Smooth muscle cell (in vitro differentiated cells): ENCODE measurements at regions not wholly inside any gene's neighbourhood (a gene's known extent, or its start where the extent isn't known, plus 50 kb on each side); places are given as distances from the start of the nearest gene placed in this dataset.

ENCODE experiments used
- DNase-seq: peaks from one replicate; lab custom pipeline; 2025; ENCODE audit not compliant: unreplicated experiment; lab: John Stamatoyannopoulos, UW
- H2AFZ ChIP-seq: fragments of 200-600 bp; sonication (generic); 2 replicates; pipeline ENCODE4 v1.6.0; 2016; ENCODE audit warnings: antibody characterized with exemption, low read depth, mild to moderate bottlenecking
- H3F3A ChIP-seq: fragments of 200-600 bp; sonication (generic); 2 replicates; pipeline ENCODE4 v1.6.0; 2017; ENCODE audit warnings: antibody characterized with exemption, low read depth
- H3K27ac ChIP-seq: fragments of 200-600 bp; sonication (generic); 2 replicates; pipeline ENCODE4 v1.5.1; 2016; ENCODE audit warnings: low read depth, mild to moderate bottlenecking
- H3K27me3 ChIP-seq: fragments of 200-600 bp; sonication (generic); 2 replicates; pipeline ENCODE4 v1.6.1; 2016; ENCODE audit warnings: low read depth, mild to moderate bottlenecking
- H3K36me3 ChIP-seq: fragments of 200-600 bp; sonication (generic); 2 replicates; pipeline ENCODE4 v1.5.1; 2016; ENCODE audit warnings: low read depth
- H3K4me1 ChIP-seq: fragments of 200-600 bp; sonication (generic); 2 replicates; pipeline ENCODE4 v1.5.1; 2016; ENCODE audit warnings: low read depth
- H3K4me2 ChIP-seq: fragments of 200-600 bp; sonication (generic); 2 replicates; pipeline ENCODE4 v1.6.0; 2016; ENCODE audit warnings: mild to moderate bottlenecking
- H3K4me3 ChIP-seq: fragments of 200-600 bp; sonication (generic); 2 replicates; pipeline ENCODE4 v1.5.1; 2016; ENCODE audit warnings: mild to moderate bottlenecking
- H3K79me2 ChIP-seq: fragments of 200-600 bp; sonication (generic); 2 replicates; pipeline ENCODE4 v1.6.0; 2016; ENCODE audit warnings: low read depth, mild to moderate bottlenecking
- H3K9ac ChIP-seq: fragments of 200-600 bp; sonication (generic); 2 replicates; pipeline ENCODE4 v1.6.0; 2016; ENCODE audit warnings: low read depth
- H3K9me3 ChIP-seq: fragments of 200-600 bp; sonication (generic); replicated peaks from 2 replicates; pipeline ENCODE4 v1.5.1; 2016; ENCODE audit warnings: low read depth
- H4K20me1 ChIP-seq: fragments of 200-600 bp; sonication (generic); 2 replicates; pipeline ENCODE4 v1.6.0; 2016; ENCODE audit warnings: low read depth
- WGBS: methylation state at CpG from one replicate; pipeline ENCODE4 v1.1.7; 2016; ENCODE audit warnings: low lambda C conversion rate; 5-methylcytosine and 5-hydroxymethylcytosine counted together
- TF ChIP-seq, protein P1 (sequence below): fragments of 200-600 bp; sonication (generic); IDR thresholded peaks from 2 replicates; pipeline ENCODE4 v1.5.1; 2017; ENCODE audit warnings: borderline replicate concordance, mild to moderate bottlenecking, antibody characterized with exemption; ENCODE audit not compliant: insufficient read depth, poor library complexity, severe bottlenecking

DNA sequence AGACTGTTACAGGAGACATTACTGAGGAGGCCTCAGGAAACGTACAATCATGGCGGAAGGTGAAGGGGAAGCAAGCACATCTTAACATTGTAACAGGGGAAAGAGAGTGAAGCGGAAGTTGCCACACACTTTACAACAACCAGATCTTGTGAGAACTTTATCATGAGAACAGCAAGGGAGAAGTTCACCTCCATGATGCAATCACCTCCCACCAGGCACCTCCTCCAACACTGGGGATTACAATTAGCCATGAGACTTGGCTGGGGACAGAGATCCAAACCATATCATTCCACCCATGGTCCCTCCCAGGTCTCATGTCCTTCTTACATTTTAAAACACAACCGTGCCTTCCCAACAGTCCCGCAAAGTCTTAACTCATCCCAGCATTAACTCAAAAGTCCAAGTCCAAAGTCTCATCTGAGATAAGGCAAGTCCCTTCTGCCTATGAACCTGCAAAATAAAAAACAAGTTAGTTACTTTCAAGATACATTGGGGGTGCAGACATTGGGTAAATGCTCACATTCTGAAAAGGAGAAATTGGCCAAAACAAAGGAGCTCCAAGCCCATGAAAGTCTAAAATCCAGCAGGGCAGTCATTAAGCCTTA lies 138.3 kb downstream of the TMEM161B start:
- WGBS: 98% methylated on average over 5 of the region's 5 CpGs
- no peak for DNase-seq
- Histone ChIP-seq H3K27ac (no peak overlapping the region), H3K4me3 (no peak overlapping the region), H3K27me3 (no peaks in the 10 kb centered on the region), H3F3A (no peaks in the 10 kb centered on the region), H3K9me3 (no peaks in the 10 kb centered on the region), H3K36me3 (no peaks in the 10 kb centered on the region), H3K9ac (no peak overlapping the region), H4K20me1 (no peaks in the 10 kb centered on the region), H3K4me1 (no peaks in the 10 kb centered on the region), H2AFZ (no peak overlapping the region), H3K4me2 (no peak overlapping the region), H3K79me2 (no peaks in the 10 kb centered on the region)
- TF ChIP-seq, protein P1, sequence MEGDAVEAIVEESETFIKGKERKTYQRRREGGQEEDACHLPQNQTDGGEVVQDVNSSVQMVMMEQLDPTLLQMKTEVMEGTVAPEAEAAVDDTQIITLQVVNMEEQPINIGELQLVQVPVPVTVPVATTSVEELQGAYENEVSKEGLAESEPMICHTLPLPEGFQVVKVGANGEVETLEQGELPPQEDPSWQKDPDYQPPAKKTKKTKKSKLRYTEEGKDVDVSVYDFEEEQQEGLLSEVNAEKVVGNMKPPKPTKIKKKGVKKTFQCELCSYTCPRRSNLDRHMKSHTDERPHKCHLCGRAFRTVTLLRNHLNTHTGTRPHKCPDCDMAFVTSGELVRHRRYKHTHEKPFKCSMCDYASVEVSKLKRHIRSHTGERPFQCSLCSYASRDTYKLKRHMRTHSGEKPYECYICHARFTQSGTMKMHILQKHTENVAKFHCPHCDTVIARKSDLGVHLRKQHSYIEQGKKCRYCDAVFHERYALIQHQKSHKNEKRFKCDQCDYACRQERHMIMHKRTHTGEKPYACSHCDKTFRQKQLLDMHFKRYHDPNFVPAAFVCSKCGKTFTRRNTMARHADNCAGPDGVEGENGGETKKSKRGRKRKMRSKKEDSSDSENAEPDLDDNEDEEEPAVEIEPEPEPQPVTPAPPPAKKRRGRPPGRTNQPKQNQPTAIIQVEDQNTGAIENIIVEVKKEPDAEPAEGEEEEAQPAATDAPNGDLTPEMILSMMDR: no peak

DNA sequence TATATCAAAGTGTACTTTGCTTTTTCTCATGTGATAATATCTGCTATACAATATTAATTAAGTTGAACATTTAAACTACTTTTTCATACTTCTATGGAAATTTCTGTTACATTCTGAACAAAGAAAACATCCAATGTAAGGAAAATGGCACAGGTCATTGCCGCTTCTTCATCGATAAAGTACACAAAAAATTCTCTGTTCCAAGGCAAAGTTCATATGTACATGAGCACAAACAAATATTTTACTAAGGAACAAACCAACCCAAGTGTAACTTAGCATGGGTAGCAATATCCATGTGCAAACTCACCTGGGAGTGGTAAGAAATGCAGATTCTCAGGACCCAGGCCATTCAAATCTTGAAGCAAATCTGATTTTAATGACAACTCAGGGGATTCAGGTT lies 139.8 kb downstream of the TMEM161B start:
- no peaks in the 10 kb centered on the region for H3F3A ChIP-seq

DNA sequence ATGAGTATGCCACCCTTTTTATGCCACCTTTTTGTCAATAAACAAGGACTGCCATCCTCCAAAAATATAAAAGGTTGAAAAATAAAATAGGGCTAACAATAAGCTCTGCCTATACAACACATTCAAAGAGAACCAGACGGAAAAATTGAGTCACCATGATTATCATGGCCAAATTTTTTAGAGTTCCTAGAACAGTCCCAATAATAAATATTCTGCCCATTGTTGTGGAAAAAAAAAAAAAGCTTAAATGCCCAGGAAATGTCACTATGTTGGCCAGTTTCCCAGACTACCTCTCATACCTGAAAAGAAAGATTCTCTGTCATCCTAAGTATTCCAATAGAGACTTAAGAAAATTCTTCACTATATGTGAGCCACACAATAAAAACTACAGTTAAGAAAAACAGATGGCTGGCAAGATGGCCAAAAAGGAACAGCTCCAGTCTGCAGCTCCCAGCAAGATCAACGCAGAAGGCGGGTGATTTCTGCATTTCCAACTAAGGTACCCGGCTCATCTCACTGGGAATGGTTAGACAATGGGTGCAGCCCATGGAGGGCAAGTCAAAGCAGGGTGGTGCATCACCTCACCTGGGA lies 149.0 kb downstream of the TMEM161B start:
- Histone ChIP-seq H3K4me1 (no peaks in the 10 kb centered on the region), H4K20me1 (no peaks in the 10 kb centered on the region), H3K4me3 (no peak overlapping the region), H3K9me3 (no peaks in the 10 kb centered on the region), H2AFZ (no peak overlapping the region), H3K79me2 (no peaks in the 10 kb centered on the region), H3K27me3 (no peaks in the 10 kb centered on the region), H3K4me2 (no peak overlapping the region), H3F3A (no peaks in the 10 kb centered on the region), H3K27ac (no peak overlapping the region), H3K9ac (no peak overlapping the region), H3K36me3 (no peaks in the 10 kb centered on the region)
- 86% methylated on average over 4 of the region's 4 CpGs for WGBS
- no peak for DNase-seq
- TF ChIP-seq, protein P1: no peak

More for the DNA sequence above, 139.8 kb downstream of the TMEM161B start:
- no peaks in the 10 kb centered on the region for H3K9me3 ChIP-seq
- H3K36me3 ChIP-seq: no peaks in the 10 kb centered on the region
- H3K27ac ChIP-seq: no peak overlapping the region
- no peak for DNase-seq
- H3K79me2 ChIP-seq: no peaks in the 10 kb centered on the region
- H3K27me3 ChIP-seq: no peaks in the 10 kb centered on the region
- H4K20me1 ChIP-seq: no peaks in the 10 kb centered on the region
- TF ChIP-seq, protein P1: no peak
- H2AFZ ChIP-seq: no peak overlapping the region
- 100% methylated on average over 2 of the region's 2 CpGs for WGBS
- no peaks in the 10 kb centered on the region for H3K4me1 ChIP-seq
- H3K4me3 ChIP-seq: no peak overlapping the region
- no peak overlapping the region for H3K4me2 ChIP-seq
- no peak overlapping the region for H3K9ac ChIP-seq

DNA sequence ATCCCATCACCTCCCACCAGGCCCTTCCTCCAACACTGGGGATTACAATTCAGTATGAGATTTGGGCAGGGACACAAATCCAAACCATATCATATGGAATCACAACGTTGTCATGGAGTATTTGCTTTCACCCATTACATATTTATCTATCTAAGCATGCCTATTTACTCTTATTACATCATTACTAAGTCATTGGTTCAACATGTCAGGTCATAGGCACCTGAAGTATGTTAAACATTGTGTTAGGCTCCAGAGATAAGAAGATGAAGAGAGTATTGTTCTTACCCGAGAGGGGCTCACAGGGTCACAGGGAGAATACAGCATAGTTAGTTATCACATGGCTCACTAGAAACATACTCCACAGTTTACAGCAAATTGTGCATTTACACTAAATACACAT lies 150.5 kb downstream of the TMEM161B start:
- H3K79me2 ChIP-seq: no peaks in the 10 kb centered on the region
- H4K20me1 ChIP-seq: no peaks in the 10 kb centered on the region
- no peaks in the 10 kb centered on the region for H3K36me3 ChIP-seq
- no peak overlapping the region for H3K4me2 ChIP-seq
- no peaks in the 10 kb centered on the region for H3K9me3 ChIP-seq
- no peaks in the 10 kb centered on the region for H3K27me3 ChIP-seq
- H3K27ac ChIP-seq: no peak overlapping the region
- TF ChIP-seq, protein P1: no peak
- no peak for DNase-seq
- no peak overlapping the region for H3K4me3 ChIP-seq
- H2AFZ ChIP-seq: no peak overlapping the region
- H3K4me1 ChIP-seq: no peaks in the 10 kb centered on the region
- no peak overlapping the region for H3K9ac ChIP-seq
- H3F3A ChIP-seq: no peaks in the 10 kb centered on the region
- 85% methylated on average over 2 of the region's 2 CpGs for WGBS
